ENCODE measurements at regions not wholly inside any gene's neighbourhood (a gene's known extent, or its start where the extent isn't known, plus 50 kb on each side); places are given as distances from the start of the nearest gene placed in this dataset.

DNA sequence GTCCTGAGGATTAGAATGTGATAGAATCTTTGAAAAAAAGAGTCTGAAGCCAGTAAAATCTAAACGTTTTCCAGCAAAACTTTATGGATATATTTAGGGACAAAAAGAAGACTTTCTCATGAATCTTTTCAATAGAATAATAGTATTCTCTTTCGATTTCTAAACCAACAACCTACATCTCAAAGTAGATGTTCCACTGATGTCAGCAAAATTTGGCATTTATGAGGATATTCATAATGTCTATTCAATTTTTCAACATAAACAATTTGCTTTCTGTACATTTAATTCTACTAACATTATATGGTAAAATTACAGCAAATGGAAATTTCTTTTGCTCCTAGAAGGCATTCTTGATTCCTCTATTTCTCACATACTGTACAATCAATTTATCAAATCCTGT is 886.5 kb downstream of the CENPC start:
- Histone ChIP-seq H3K9me3 (ENCODE audit: control insufficient read depth, low read depth, low read length) (no peaks in the 10 kb centered on the region), H3K27ac (ENCODE audit: control insufficient read depth, insufficient read depth, low read length) (no peak overlapping the region), H4K20me1 (ENCODE audit: control insufficient read depth, extremely low read depth, insufficient read depth, low read length) (no peaks in the 10 kb centered on the region), H3K36me3 (ENCODE audit: control insufficient read depth in 2 of 2, extremely low read depth in 1 of 2, insufficient read depth in 2 of 2, low read length in 2 of 2) (no peaks in the 10 kb centered on the region), H3K4me3 (ENCODE audit: control insufficient read depth in 2 of 3, extremely low read depth in 1 of 3, insufficient read depth in 2 of 3, low read depth in 1 of 3, low read length in 3 of 3) (no peak overlapping the region), H3K4me2 (ENCODE audit: control insufficient read depth, extremely low read depth, insufficient read depth, low read depth, low read length) (no peak overlapping the region), H3K79me2 (ENCODE audit: control insufficient read depth, insufficient read depth, low read length) (no peaks in the 10 kb centered on the region), H3K27me3 (ENCODE audit: control insufficient read depth, extremely low read depth, insufficient read depth, low read length) (no peaks in the 10 kb centered on the region), H3K4me1 (ENCODE audit: control insufficient read depth, extremely low read depth, insufficient read depth, low read length) (no peaks in the 10 kb centered on the region), H3K9me1 (ENCODE audit: control insufficient read depth, extremely low read depth, insufficient read depth, low read length) (no peaks in the 10 kb centered on the region), H3K9ac (ENCODE audit: control insufficient read depth, extremely low read depth, insufficient read depth, low read length) (no peak overlapping the region), H2AFZ (ENCODE audit: control insufficient read depth, low read length) (no peak overlapping the region)
- dilution Hi-C loops (cut with MboI; ENCODE audit: extremely low pct_ligation_motif_present, low sequenced_read_pairs), result no loop called here
- FAIRE-seq (no peak), DNase-seq (ENCODE audit: low read depth, low spot score) (no peak)
- TF ChIP-seq, protein P1, sequence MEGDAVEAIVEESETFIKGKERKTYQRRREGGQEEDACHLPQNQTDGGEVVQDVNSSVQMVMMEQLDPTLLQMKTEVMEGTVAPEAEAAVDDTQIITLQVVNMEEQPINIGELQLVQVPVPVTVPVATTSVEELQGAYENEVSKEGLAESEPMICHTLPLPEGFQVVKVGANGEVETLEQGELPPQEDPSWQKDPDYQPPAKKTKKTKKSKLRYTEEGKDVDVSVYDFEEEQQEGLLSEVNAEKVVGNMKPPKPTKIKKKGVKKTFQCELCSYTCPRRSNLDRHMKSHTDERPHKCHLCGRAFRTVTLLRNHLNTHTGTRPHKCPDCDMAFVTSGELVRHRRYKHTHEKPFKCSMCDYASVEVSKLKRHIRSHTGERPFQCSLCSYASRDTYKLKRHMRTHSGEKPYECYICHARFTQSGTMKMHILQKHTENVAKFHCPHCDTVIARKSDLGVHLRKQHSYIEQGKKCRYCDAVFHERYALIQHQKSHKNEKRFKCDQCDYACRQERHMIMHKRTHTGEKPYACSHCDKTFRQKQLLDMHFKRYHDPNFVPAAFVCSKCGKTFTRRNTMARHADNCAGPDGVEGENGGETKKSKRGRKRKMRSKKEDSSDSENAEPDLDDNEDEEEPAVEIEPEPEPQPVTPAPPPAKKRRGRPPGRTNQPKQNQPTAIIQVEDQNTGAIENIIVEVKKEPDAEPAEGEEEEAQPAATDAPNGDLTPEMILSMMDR (optimal IDR thresholded peaks at IDR 0.05 in 1 of 3, IDR thresholded peaks at IDR 0.05 in 1 of 3, conservative IDR thresholded peaks at IDR 0.05 in 1 of 3; ENCODE audit: extremely low read depth in 1 of 3, insufficient read depth in 2 of 3, low read length in 3 of 3), result no peak
- no peak for TF ChIP-seq EZH2 (IDR thresholded peaks at IDR 0.05; ENCODE audit: low read length)

DNA sequence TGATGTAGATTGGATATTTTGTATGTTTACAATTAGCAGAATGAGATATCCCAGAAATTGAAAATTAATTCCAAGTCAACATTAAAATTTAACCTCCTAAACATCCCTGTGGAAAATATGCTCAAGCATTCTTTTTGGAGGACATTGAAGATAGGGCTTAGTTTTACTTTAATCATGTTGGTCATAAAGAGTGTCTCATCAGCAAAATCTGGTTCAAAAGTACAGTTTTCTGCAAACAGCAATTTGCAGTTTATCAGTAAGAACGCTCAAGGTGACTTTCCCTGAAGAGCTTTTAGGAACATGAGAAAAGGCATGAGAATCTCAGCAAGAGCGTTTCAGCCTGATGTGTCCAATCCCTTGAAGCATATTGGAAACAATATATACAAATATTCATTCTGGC is 889.8 kb downstream of the CENPC start:
- no peak for DNase-seq (ENCODE audit: low read depth, low spot score)
- Histone ChIP-seq H3K79me2 (ENCODE audit: control insufficient read depth, insufficient read depth, low read length) (no peaks in the 10 kb centered on the region), H3K4me3 (ENCODE audit: control insufficient read depth in 2 of 3, extremely low read depth in 1 of 3, insufficient read depth in 2 of 3, low read depth in 1 of 3, low read length in 3 of 3) (no peak overlapping the region), H3K9me1 (ENCODE audit: control insufficient read depth, extremely low read depth, insufficient read depth, low read length) (no peaks in the 10 kb centered on the region), H3K4me2 (ENCODE audit: control insufficient read depth, extremely low read depth, insufficient read depth, low read depth, low read length) (no peak overlapping the region), H3K27me3 (ENCODE audit: control insufficient read depth, extremely low read depth, insufficient read depth, low read length) (no peaks in the 10 kb centered on the region), H3K9ac (ENCODE audit: control insufficient read depth, extremely low read depth, insufficient read depth, low read length) (no peak overlapping the region), H3K27ac (ENCODE audit: control insufficient read depth, insufficient read depth, low read length) (no peak overlapping the region), H2AFZ (ENCODE audit: control insufficient read depth, low read length) (no peak overlapping the region), H3K36me3 (ENCODE audit: control insufficient read depth in 2 of 2, extremely low read depth in 1 of 2, insufficient read depth in 2 of 2, low read length in 2 of 2) (no peaks in the 10 kb centered on the region), H4K20me1 (ENCODE audit: control insufficient read depth, extremely low read depth, insufficient read depth, low read length) (no peaks in the 10 kb centered on the region), H3K9me3 (ENCODE audit: control insufficient read depth, low read depth, low read length) (no peaks in the 10 kb centered on the region), H3K4me1 (ENCODE audit: control insufficient read depth, extremely low read depth, insufficient read depth, low read length) (no peaks in the 10 kb centered on the region)
- TF ChIP-seq EZH2 (IDR thresholded peaks at IDR 0.05; ENCODE audit: low read length), result no peak
- TF ChIP-seq, protein P1 (optimal IDR thresholded peaks at IDR 0.05 in 1 of 3, IDR thresholded peaks at IDR 0.05 in 1 of 3, conservative IDR thresholded peaks at IDR 0.05 in 1 of 3; ENCODE audit: extremely low read depth in 1 of 3, insufficient read depth in 2 of 3, low read length in 3 of 3), result no peak
- dilution Hi-C loops (cut with MboI; ENCODE audit: extremely low pct_ligation_motif_present, low sequenced_read_pairs), result no loop called here
- no peak for FAIRE-seq

All from keratinocyte (primary cell).